ENCODE measurements at regions not wholly inside any gene's neighbourhood (a gene's known extent, or its start where the extent isn't known, plus 50 kb on each side); places are given as distances from the start of the nearest gene placed in this dataset.

DNA sequence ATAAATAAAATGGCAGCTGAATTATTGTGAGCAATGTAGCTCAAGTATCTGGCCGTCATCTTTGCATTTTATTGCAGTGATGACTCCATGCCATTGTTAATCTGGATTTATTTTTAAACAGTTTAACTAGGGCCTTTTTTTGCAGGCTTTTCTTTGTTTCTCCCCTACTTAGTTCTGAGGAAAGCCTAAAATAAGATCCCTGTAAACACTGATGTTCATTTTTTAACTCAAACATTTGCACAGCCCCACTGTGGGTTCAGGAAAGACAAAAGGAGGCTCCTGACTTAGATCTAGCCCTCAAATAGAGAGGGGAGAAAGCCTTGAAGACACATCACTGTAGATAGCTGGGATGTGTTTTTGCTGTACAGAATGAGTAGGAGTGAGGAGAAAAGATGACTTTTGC is 69.2 kb downstream of the PLEKHG1 start:
- Histone ChIP-seq H3K36me3 (ENCODE audit: low read depth, low read length) (no peaks in the 10 kb centered on the region), H3K4me1 (ENCODE audit: insufficient read depth, low read length) (peaks cover 6% of the 10 kb centered on the region; the same call in 1 of the 2 replicates), H2AFZ (ENCODE audit: low read length) (no peak overlapping the region), H3K4me3 (ENCODE audit: low read length) (no peak overlapping the region), H3K79me2 (ENCODE audit: low read length) (no peaks in the 10 kb centered on the region), H3K27me3 (ENCODE audit: low read length) (no peaks in the 10 kb centered on the region), H3K27ac (ENCODE audit: low read length) (no peak overlapping the region), H3F3A (ENCODE audit: low read length, unreplicated experiment) (no peaks in the 10 kb centered on the region), H3K9me2 (replicated peaks; ENCODE audit: low read length) (no peaks in the 10 kb centered on the region), H3K9ac (ENCODE audit: low read length) (no peak overlapping the region), H3K9me3 (ENCODE audit: low read length) (no peaks in the 10 kb centered on the region), H4K20me1 (ENCODE audit: low read length) (no peaks in the 10 kb centered on the region), H3K4me2 (ENCODE audit: low read length) (no peak overlapping the region)
- CTCF ChIA-PET, result no interaction called here
- POLR2A ChIA-PET (ENCODE audit: unreplicated experiment), result no interaction called here
- no TSS peak for BruUV-seq (replicated peaks)
- DNase-seq (no peak), ATAC-seq (no peak)
- no peak for TF ChIP-seq EZH2phosphoT487 (IDR thresholded peaks at IDR 0.05; ENCODE audit: borderline replicate concordance, low read length)
- intact Hi-C loops (cut with micrococcal nuclease), result no loop called here

DNA sequence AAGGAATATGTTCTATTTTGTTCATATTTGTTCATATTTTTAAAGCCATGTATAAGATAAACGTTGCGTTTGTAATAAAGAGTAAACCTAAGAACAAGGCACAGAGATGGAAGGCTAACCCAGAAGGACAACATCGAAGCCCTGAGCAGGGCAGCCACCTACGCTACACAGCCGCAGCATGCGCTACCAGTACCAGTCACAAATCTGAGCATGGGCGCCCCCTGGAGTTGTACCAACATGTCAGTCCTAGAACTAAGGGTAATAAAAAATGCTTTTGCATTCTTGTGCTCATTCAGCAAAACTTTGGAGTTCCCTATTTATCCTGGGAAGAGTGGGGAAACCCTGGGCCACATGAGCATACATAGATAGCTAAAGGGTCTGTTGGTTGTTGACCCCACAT is 70.6 kb downstream of the PLEKHG1 start:
- H3K27me3 ChIP-seq (ENCODE audit: low read length), result no peaks in the 10 kb centered on the region
- POLR2A ChIA-PET (ENCODE audit: unreplicated experiment), result no interaction called here
- TF ChIP-seq EZH2 (IDR thresholded peaks at IDR 0.05; ENCODE audit: low read length, unreplicated experiment), result no peak
- TF ChIP-seq, protein P1, sequence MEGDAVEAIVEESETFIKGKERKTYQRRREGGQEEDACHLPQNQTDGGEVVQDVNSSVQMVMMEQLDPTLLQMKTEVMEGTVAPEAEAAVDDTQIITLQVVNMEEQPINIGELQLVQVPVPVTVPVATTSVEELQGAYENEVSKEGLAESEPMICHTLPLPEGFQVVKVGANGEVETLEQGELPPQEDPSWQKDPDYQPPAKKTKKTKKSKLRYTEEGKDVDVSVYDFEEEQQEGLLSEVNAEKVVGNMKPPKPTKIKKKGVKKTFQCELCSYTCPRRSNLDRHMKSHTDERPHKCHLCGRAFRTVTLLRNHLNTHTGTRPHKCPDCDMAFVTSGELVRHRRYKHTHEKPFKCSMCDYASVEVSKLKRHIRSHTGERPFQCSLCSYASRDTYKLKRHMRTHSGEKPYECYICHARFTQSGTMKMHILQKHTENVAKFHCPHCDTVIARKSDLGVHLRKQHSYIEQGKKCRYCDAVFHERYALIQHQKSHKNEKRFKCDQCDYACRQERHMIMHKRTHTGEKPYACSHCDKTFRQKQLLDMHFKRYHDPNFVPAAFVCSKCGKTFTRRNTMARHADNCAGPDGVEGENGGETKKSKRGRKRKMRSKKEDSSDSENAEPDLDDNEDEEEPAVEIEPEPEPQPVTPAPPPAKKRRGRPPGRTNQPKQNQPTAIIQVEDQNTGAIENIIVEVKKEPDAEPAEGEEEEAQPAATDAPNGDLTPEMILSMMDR (conservative IDR thresholded peaks at IDR 0.05; ENCODE audit: low read depth, low read length), result 0 out of 2 replicates have a peak, but pooled peaks have one; percentile 18
- H3K79me2 ChIP-seq (ENCODE audit: low read length), result no peaks in the 10 kb centered on the region
- intact Hi-C loops (cut with micrococcal nuclease), result no loop called here
- no peaks in the 10 kb centered on the region for H3K36me3 ChIP-seq (ENCODE audit: low read depth, low read length)
- BruUV-seq (replicated peaks), result no TSS peak
- no peak for ATAC-seq
- H4K20me1 ChIP-seq (ENCODE audit: low read length), result no peaks in the 10 kb centered on the region
- H3K9ac ChIP-seq (ENCODE audit: low read length), result no peak overlapping the region
- CTCF ChIA-PET, result no interaction called here
- no peak overlapping the region for H2AFZ ChIP-seq (ENCODE audit: low read length)
- no peaks in the 10 kb centered on the region for H3F3A ChIP-seq (ENCODE audit: low read length, unreplicated experiment)
- no peak for DNase-seq
- no peaks in the 10 kb centered on the region for H3K9me3 ChIP-seq (ENCODE audit: low read length)
- peaks cover 6% of the 10 kb centered on the region; the same call in 1 of the 2 replicates for H3K4me1 ChIP-seq (ENCODE audit: insufficient read depth, low read length)
- no peak overlapping the region for H3K27ac ChIP-seq (ENCODE audit: low read length)
- H3K9me2 ChIP-seq (replicated peaks; ENCODE audit: low read length), result no peaks in the 10 kb centered on the region
- no peak overlapping the region for H3K4me2 ChIP-seq (ENCODE audit: low read length)
- no peak overlapping the region for H3K4me3 ChIP-seq (ENCODE audit: low read length)

DNA sequence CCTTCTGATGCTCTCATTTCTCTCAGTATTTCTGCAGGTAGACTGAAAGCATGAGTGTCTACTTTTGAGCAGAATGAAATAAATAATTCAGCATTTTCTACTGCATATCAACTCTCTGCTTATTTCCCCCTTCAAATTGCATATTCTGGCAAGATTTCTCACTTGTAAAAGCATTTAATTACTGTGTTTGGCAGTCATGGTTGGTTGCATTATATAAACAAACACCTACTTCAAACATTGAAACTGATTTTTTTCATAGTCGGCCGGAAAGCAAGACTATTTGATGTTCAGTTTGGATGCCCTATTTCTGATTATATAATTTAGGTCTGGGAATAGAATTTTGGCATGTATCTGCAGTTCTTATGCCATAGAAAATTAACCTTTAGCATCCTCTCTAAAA is 73.1 kb downstream of the PLEKHG1 start:
- no peaks in the 10 kb centered on the region for H4K20me1 ChIP-seq (ENCODE audit: low read length)
- no TSS peak for BruUV-seq (replicated peaks)
- intact Hi-C loops (cut with micrococcal nuclease), result no loop called here

More for the DNA sequence above, 73.1 kb downstream of the PLEKHG1 start:
- no peak overlapping the region for H3K9ac ChIP-seq (ENCODE audit: low read length)
- H3K4me3 ChIP-seq (ENCODE audit: low read length), result no peak overlapping the region
- no peak overlapping the region for H3K27ac ChIP-seq (ENCODE audit: low read length)
- TF ChIP-seq EZH2phosphoT487 (IDR thresholded peaks at IDR 0.05; ENCODE audit: borderline replicate concordance, low read length), result no peak
- TF ChIP-seq, protein P1 (conservative IDR thresholded peaks at IDR 0.05; ENCODE audit: low read depth, low read length), result no peak
- no peak for TF ChIP-seq EZH2 (IDR thresholded peaks at IDR 0.05; ENCODE audit: low read length, unreplicated experiment)
- ATAC-seq (no peak), DNase-seq (no peak)
- ChIA-PET POLR2A (ENCODE audit: unreplicated experiment) (no interaction called here), CTCF (no interaction called here)
- no peaks in the 10 kb centered on the region for H3K9me3 ChIP-seq (ENCODE audit: low read length)
- H3F3A ChIP-seq (ENCODE audit: low read length, unreplicated experiment), result no peaks in the 10 kb centered on the region
- no peaks in the 10 kb centered on the region for H3K36me3 ChIP-seq (ENCODE audit: low read depth, low read length)
- no peak overlapping the region for H2AFZ ChIP-seq (ENCODE audit: low read length)
- no peaks in the 10 kb centered on the region for H3K79me2 ChIP-seq (ENCODE audit: low read length)
- H3K4me1 ChIP-seq (ENCODE audit: insufficient read depth, low read length), result peaks cover 6% of the 10 kb centered on the region; the same call in 1 of the 2 replicates
- H3K9me2 ChIP-seq (replicated peaks; ENCODE audit: low read length), result no peaks in the 10 kb centered on the region
- no peaks in the 10 kb centered on the region for H3K27me3 ChIP-seq (ENCODE audit: low read length)
- no peak overlapping the region for H3K4me2 ChIP-seq (ENCODE audit: low read length)

Data from PC-3 (cell line).